DOHH2 (cell line): ENCODE measurements at regions not wholly inside any gene's neighbourhood (a gene's known extent, or its start where the extent isn't known, plus 50 kb on each side); places are given as distances from the start of the nearest gene placed in this dataset.

ENCODE experiments used
- H3F3A ChIP-seq: fragments of 200-600 bp; sonication (generic), shearing (Covaris generic); 2 replicates; pipeline ENCODE4 v1.6.0; 2016; ENCODE audit warnings: antibody characterized with exemption, mild to moderate bottlenecking; ENCODE audit not compliant: control insufficient read depth, insufficient read depth
- H3K27ac ChIP-seq: fragments of 200-600 bp; sonication (generic); 2 replicates; pipeline ENCODE4 v1.5.1; 2014; ENCODE audit warnings: low read depth, mild to moderate bottlenecking, low read length, moderate library complexity
- H3K27me3 ChIP-seq: fragments of 200-600 bp; sonication (generic); 2 replicates; pipeline ENCODE4 v1.6.1; 2014; ENCODE audit warnings: mild to moderate bottlenecking, low read length, mixed read lengths; ENCODE audit not compliant: control insufficient read depth
- H3K36me3 ChIP-seq: fragments of 200-600 bp; sonication (generic); 2 replicates; pipeline ENCODE4 v1.6.1; 2014; ENCODE audit warnings: mild to moderate bottlenecking, low read length, moderate library complexity, mixed read lengths; ENCODE audit not compliant: control insufficient read depth
- H3K4me1 ChIP-seq: fragments of 200-600 bp; sonication (generic); 2 replicates; pipeline ENCODE4 v1.6.1; 2014; ENCODE audit warnings: mild to moderate bottlenecking, low read length, mixed read lengths; ENCODE audit not compliant: control insufficient read depth
- H3K4me2 ChIP-seq: fragments of 200-600 bp; sonication (generic); 2 replicates; pipeline ENCODE4 v1.6.0; 2014; ENCODE audit warnings: mild to moderate bottlenecking, low read length, moderate library complexity
- H3K4me3 ChIP-seq: fragments of 200-600 bp; sonication (generic); 2 replicates; pipeline ENCODE4 v1.5.1; 2014; ENCODE audit warnings: mild to moderate bottlenecking, low read length, mixed read lengths
- H3K79me2 ChIP-seq: fragments of 200-600 bp; sonication (generic); 2 replicates; pipeline ENCODE4 v1.6.1; 2014; ENCODE audit warnings: mild to moderate bottlenecking, low read length, mixed read lengths; ENCODE audit not compliant: control insufficient read depth
- H3K9me2 ChIP-seq: fragments of 200-600 bp; sonication (generic); replicated peaks from 2 replicates; pipeline ENCODE4 v1.6.1; 2014; ENCODE audit warnings: mild to moderate bottlenecking, low read length, mixed read lengths; ENCODE audit not compliant: control insufficient read depth
- H3K9me3 ChIP-seq: fragments of 200-600 bp; sonication (generic); 2 replicates; pipeline ENCODE4 v1.6.1; 2014; ENCODE audit warnings: antibody characterized with exemption, low read length, mixed read lengths; ENCODE audit not compliant: control insufficient read depth, insufficient read depth
- H4K20me1 ChIP-seq: fragments of 200-600 bp; sonication (generic); 2 replicates; pipeline ENCODE4 v1.6.0; 2014; ENCODE audit warnings: low read depth, mild to moderate bottlenecking, antibody characterized with exemption, low read length, moderate library complexity; ENCODE audit not compliant: control insufficient read depth, insufficient read depth
- CTCF ChIP-seq: fragments of 200-600 bp; sonication (generic); IDR thresholded peaks from one replicate; pipeline ENCODE4 v1.5.1; 2014; ENCODE audit warnings: antibody characterized with exemption, mild to moderate bottlenecking, low read depth, low read length; ENCODE audit not compliant: poor library complexity, severe bottlenecking
- EZH2phosphoT487 ChIP-seq: fragments of 200-600 bp; sonication (generic); IDR thresholded peaks from 2 replicates; pipeline ENCODE4 v1.6.1; 2017; ENCODE audit warnings: borderline replicate concordance, mild to moderate bottlenecking, antibody characterized with exemption, low read length, moderate library complexity, mixed read lengths

GRCh38 chr5:89401659-89402058, 518.7 kb upstream of the MEF2C start:
- no peak for TF ChIP-seq EZH2phosphoT487
- TF ChIP-seq CTCF: no peak
- Histone ChIP-seq H3K36me3 (no peaks in the 10 kb centered on the region), H3F3A (no peaks in the 10 kb centered on the region), H3K4me2 (no peak overlapping the region), H3K4me3 (no peak overlapping the region), H3K27ac (no peak overlapping the region), H3K4me1 (peaks cover 1% of the 10 kb centered on the region), H3K27me3 (no peaks in the 10 kb centered on the region), H3K9me2 (no peaks in the 10 kb centered on the region), H3K9me3 (no peaks in the 10 kb centered on the region), H4K20me1 (no peaks in the 10 kb centered on the region), H3K79me2 (no peaks in the 10 kb centered on the region)

- no peak for TF ChIP-seq EZH2phosphoT487
- no peak for TF ChIP-seq CTCF
- Histone ChIP-seq H3K36me3 (no peaks in the 10 kb centered on the region), H3K27ac (no peak overlapping the region), H3K27me3 (no peaks in the 10 kb centered on the region), H3K79me2 (no peaks in the 10 kb centered on the region), H3K4me2 (no peak overlapping the region), H3K4me1 (peaks cover 5% of the 10 kb centered on the region), H3F3A (no peaks in the 10 kb centered on the region), H3K9me3 (no peaks in the 10 kb centered on the region), H4K20me1 (no peaks in the 10 kb centered on the region), H3K9me2 (no peaks in the 10 kb centered on the region), H3K4me3 (no peak overlapping the region)
Measured at GRCh38 chr5:89401012-89401411, 518.0 kb upstream of the MEF2C start.

GRCh38 chr5:89399548-89399947, 516.6 kb upstream of the MEF2C start:
- no peak overlapping the region for H3K4me3 ChIP-seq
- no peaks in the 10 kb centered on the region for H4K20me1 ChIP-seq
- no peak for TF ChIP-seq EZH2phosphoT487
- no peaks in the 10 kb centered on the region for H3K79me2 ChIP-seq
- no peaks in the 10 kb centered on the region for H3K36me3 ChIP-seq
- no peaks in the 10 kb centered on the region for H3F3A ChIP-seq
- no peak overlapping the region for H3K4me2 ChIP-seq
- H3K9me3 ChIP-seq: no peaks in the 10 kb centered on the region
- H3K27me3 ChIP-seq: no peaks in the 10 kb centered on the region
- no peaks in the 10 kb centered on the region for H3K9me2 ChIP-seq
- no peak overlapping the region for H3K27ac ChIP-seq
- H3K4me1 ChIP-seq: peaks cover 5% of the 10 kb centered on the region

GRCh38 chr5:89397096-89397495, 514.1 kb upstream of the MEF2C start:
- Histone ChIP-seq H4K20me1 (no peaks in the 10 kb centered on the region), H3K4me2 (no peak overlapping the region), H3F3A (no peaks in the 10 kb centered on the region), H3K79me2 (no peaks in the 10 kb centered on the region), H3K9me2 (no peaks in the 10 kb centered on the region), H3K9me3 (no peaks in the 10 kb centered on the region), H3K4me3 (no peak overlapping the region), H3K36me3 (no peaks in the 10 kb centered on the region), H3K27me3 (no peaks in the 10 kb centered on the region), H3K27ac (no peak overlapping the region), H3K4me1 (peaks cover 5% of the 10 kb centered on the region)
- TF ChIP-seq EZH2phosphoT487 (no peak), CTCF (no peak)
